ENCODE measurements at regions not wholly inside any gene's neighbourhood (a gene's known extent, or its start where the extent isn't known, plus 50 kb on each side); places are given as distances from the start of the nearest gene placed in this dataset.

DNA sequence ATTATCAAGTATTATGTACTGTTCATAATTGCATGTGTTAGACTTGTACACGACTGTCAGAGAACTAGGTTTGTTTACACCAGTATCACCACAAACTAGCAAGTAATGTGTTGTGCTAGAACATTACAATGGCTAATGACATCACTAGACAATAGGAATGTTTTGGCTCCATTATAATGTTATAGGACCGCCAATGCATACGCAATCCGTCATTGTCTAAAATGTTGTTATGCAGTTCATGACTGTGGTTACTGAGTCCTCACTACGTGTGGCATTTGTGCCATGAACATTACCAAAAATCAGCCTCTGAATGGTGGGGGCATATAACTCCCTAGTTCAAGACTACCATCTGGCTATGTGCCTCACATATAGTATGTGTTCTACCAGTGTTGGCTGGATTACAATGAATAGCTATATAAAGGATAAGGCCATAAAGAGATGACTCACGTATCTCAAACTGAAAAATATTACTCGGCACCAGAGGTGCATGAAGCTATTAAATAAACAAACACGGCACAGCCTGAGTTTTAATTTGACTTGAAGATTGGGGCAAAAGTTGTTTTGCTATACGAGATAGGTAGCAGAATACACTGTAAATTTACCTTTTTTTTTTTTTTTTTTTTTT is 89.1 kb upstream of the COL24A1 start:
- DNase-seq (no peak), ATAC-seq (ENCODE audit: poor library complexity) (no peak)
- H3K27me3 Mint-ChIP-seq = no peaks in the 10 kb centered on the region
- H3K4me3 Mint-ChIP-seq = no peak overlapping the region
- no peaks in the 10 kb centered on the region for H3K4me1 Mint-ChIP-seq (ENCODE audit: low read depth)
- no peaks in the 10 kb centered on the region for H3K9me3 Mint-ChIP-seq
- no peak overlapping the region for H3K27ac Mint-ChIP-seq
- TF ChIP-seq, protein P1, sequence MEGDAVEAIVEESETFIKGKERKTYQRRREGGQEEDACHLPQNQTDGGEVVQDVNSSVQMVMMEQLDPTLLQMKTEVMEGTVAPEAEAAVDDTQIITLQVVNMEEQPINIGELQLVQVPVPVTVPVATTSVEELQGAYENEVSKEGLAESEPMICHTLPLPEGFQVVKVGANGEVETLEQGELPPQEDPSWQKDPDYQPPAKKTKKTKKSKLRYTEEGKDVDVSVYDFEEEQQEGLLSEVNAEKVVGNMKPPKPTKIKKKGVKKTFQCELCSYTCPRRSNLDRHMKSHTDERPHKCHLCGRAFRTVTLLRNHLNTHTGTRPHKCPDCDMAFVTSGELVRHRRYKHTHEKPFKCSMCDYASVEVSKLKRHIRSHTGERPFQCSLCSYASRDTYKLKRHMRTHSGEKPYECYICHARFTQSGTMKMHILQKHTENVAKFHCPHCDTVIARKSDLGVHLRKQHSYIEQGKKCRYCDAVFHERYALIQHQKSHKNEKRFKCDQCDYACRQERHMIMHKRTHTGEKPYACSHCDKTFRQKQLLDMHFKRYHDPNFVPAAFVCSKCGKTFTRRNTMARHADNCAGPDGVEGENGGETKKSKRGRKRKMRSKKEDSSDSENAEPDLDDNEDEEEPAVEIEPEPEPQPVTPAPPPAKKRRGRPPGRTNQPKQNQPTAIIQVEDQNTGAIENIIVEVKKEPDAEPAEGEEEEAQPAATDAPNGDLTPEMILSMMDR (IDR thresholded peaks at IDR 0.05) = no peak
- Histone ChIP-seq H3K27ac (ENCODE audit: low read depth in 1 of 2, low read length in 2 of 2) (no peak overlapping the region), H3K9me3 (ENCODE audit: control insufficient read depth in 1 of 2, insufficient read depth in 1 of 2, low read length in 2 of 2) (peaks cover 0 to 4% of the 10 kb centered on the region in 2 experiments), H3K4me1 (ENCODE audit: insufficient read depth, low read length) (no peaks in the 10 kb centered on the region), H3K36me3 (ENCODE audit: insufficient read depth, low read length) (no peaks in the 10 kb centered on the region), H3K4me3 (ENCODE audit: low read length) (no peak overlapping the region), H3K27me3 (ENCODE audit: control insufficient read depth in 1 of 2, insufficient read depth in 2 of 2, low read length in 2 of 2) (no peaks in the 10 kb centered on the region)
- intact Hi-C loops (cut with DNase I, micrococcal nuclease) = no loop called here
- H3K36me3 Mint-ChIP-seq (ENCODE audit: low read depth) = no peaks in the 10 kb centered on the region
- ChIA-PET POLR2A (no interaction called here), CTCF (no interaction called here)

DNA sequence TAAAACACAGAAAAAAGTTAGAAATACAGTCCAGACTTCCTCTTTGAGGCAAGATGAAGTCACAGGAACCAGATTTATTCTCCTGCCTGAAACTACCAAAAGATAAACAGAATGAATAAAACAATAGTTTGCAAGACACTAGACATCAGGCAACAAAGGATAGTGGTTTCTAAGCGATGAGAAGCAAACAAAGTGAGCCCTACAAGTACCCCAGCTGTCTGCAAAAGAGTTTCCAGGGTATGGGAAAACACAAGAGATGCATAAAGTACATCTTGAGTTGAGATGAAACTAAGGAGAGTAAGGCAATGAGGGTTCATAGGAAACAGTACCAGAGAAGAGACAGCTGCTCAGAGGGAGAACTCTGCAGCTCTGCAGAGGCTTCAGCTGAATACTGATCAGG is 83.3 kb upstream of the COL24A1 start:
- ATAC-seq (ENCODE audit: poor library complexity) (no peak), DNase-seq (no peak)
- Mint-ChIP-seq H3K4me3 (no peak overlapping the region), H3K36me3 (ENCODE audit: low read depth) (no peaks in the 10 kb centered on the region), H3K27me3 (no peaks in the 10 kb centered on the region), H3K9me3 (no peaks in the 10 kb centered on the region), H3K27ac (no peak overlapping the region), H3K4me1 (ENCODE audit: low read depth) (no peaks in the 10 kb centered on the region)
- no peaks in the 10 kb centered on the region for H3K4me1 ChIP-seq (ENCODE audit: insufficient read depth, low read length)
- ChIA-PET POLR2A (no interaction called here), CTCF (no interaction called here)
- no peak overlapping the region for H3K27ac ChIP-seq (ENCODE audit: low read depth in 1 of 2, low read length in 2 of 2)
- H3K27me3 ChIP-seq (ENCODE audit: control insufficient read depth in 1 of 2, insufficient read depth in 2 of 2, low read length in 2 of 2) = no peaks in the 10 kb centered on the region
- H3K9me3 ChIP-seq (ENCODE audit: control insufficient read depth in 1 of 2, insufficient read depth in 1 of 2, low read length in 2 of 2) = peaks cover 0 to 3% of the 10 kb centered on the region in 2 experiments
- no peak overlapping the region for H3K4me3 ChIP-seq (ENCODE audit: low read length)
- no peaks in the 10 kb centered on the region for H3K36me3 ChIP-seq (ENCODE audit: insufficient read depth, low read length)
- intact Hi-C loops (cut with DNase I, micrococcal nuclease) = no loop called here
- TF ChIP-seq, protein P1 (IDR thresholded peaks at IDR 0.05) = no peak

DNA sequence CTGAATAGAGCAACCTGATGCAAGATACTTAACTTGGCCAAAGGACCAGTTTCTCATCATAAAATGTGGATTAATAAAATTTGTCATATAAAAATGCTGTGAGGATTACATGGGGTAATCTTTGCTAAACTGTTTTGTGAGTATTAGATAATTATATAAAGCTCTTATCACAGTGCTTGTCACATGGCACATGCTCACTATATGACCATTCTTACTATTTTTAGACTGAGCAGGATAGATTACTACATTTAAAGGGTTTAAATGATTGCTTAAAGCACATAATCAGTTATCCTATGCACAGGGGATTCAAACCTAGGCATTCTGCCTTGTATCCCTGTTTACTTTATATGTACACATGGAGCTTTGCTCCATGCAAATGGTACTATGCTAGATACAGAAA is 82.9 kb upstream of the COL24A1 start:
- DNase-seq (no peak), ATAC-seq (ENCODE audit: poor library complexity) (no peak)
- Mint-ChIP-seq H3K27me3 (no peaks in the 10 kb centered on the region), H3K9me3 (no peaks in the 10 kb centered on the region), H3K36me3 (ENCODE audit: low read depth) (no peaks in the 10 kb centered on the region), H3K4me1 (ENCODE audit: low read depth) (no peaks in the 10 kb centered on the region), H3K27ac (no peak overlapping the region), H3K4me3 (no peak overlapping the region)
- CTCF ChIA-PET = no interaction called here
- no peaks in the 10 kb centered on the region for H3K36me3 ChIP-seq (ENCODE audit: insufficient read depth, low read length)
- H3K27me3 ChIP-seq (ENCODE audit: control insufficient read depth in 1 of 2, insufficient read depth in 2 of 2, low read length in 2 of 2) = no peaks in the 10 kb centered on the region
- intact Hi-C loops (cut with DNase I, micrococcal nuclease) = no loop called here
- TF ChIP-seq, protein P1 (IDR thresholded peaks at IDR 0.05) = no peak
- peaks cover 0 to 3% of the 10 kb centered on the region in 2 experiments for H3K9me3 ChIP-seq (ENCODE audit: control insufficient read depth in 1 of 2, insufficient read depth in 1 of 2, low read length in 2 of 2)
- no peak overlapping the region for H3K4me3 ChIP-seq (ENCODE audit: low read length)
- POLR2A ChIA-PET = no interaction called here
- no peak overlapping the region for H3K27ac ChIP-seq (ENCODE audit: low read depth in 1 of 2, low read length in 2 of 2)
- no peaks in the 10 kb centered on the region for H3K4me1 ChIP-seq (ENCODE audit: insufficient read depth, low read length)
